ENCODE measurements at regions not wholly inside any gene's neighbourhood (a gene's known extent, or its start where the extent isn't known, plus 50 kb on each side); places are given as distances from the start of the nearest gene placed in this dataset.

DNA sequence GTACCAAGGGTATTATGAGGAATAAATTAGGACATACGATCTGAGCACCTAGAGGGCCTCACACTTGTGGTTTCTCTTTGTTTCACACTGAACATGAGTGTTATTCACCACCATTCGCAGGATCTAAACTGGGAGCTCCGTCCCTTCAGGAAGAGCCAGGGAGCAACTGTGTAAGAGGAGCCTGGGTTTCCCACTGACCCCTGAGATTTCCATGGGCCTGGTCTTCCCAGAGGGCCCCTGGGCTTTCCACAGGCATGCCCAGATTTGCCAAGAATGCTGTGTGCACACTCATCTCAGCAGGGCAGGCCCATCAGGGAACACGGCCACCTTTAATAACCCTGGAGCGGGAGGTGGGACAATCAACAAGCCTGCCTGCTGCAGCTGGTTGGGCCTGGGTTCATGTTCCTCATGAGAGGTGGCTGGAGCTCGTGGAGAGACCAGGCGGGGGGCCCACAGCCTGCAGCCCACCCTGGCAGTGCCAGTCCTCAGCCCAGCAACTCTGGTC lies 416.8 kb upstream of the MYT1L start:
- no peak for DNase-seq (ENCODE audit: extremely low read depth, low read depth)
- TF ChIP-seq, protein P1, sequence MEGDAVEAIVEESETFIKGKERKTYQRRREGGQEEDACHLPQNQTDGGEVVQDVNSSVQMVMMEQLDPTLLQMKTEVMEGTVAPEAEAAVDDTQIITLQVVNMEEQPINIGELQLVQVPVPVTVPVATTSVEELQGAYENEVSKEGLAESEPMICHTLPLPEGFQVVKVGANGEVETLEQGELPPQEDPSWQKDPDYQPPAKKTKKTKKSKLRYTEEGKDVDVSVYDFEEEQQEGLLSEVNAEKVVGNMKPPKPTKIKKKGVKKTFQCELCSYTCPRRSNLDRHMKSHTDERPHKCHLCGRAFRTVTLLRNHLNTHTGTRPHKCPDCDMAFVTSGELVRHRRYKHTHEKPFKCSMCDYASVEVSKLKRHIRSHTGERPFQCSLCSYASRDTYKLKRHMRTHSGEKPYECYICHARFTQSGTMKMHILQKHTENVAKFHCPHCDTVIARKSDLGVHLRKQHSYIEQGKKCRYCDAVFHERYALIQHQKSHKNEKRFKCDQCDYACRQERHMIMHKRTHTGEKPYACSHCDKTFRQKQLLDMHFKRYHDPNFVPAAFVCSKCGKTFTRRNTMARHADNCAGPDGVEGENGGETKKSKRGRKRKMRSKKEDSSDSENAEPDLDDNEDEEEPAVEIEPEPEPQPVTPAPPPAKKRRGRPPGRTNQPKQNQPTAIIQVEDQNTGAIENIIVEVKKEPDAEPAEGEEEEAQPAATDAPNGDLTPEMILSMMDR (IDR thresholded peaks at IDR 0.05; ENCODE audit: low read depth, low read length), result no peak

- DNase-seq (ENCODE audit: extremely low read depth, low read depth), result no peak
- TF ChIP-seq, protein P1 (IDR thresholded peaks at IDR 0.05; ENCODE audit: low read depth, low read length), result no peak
These were observed 415.7 kb upstream of the MYT1L start for GRCh38 chr2:2746731-2747130.

GRCh38 chr2:2744958-2745715 lies 414.1 kb upstream of the MYT1L start:
- TF ChIP-seq, protein P1 (IDR thresholded peaks at IDR 0.05; ENCODE audit: low read depth, low read length), result no peak
- no peak for DNase-seq (ENCODE audit: extremely low read depth, low read depth)

GRCh38 chr2:2744107-2744506 lies 413.0 kb upstream of the MYT1L start:
- TF ChIP-seq, protein P1 (IDR thresholded peaks at IDR 0.05; ENCODE audit: low read depth, low read length), result no peak
- no peak for DNase-seq (ENCODE audit: extremely low read depth, low read depth)

GRCh38 chr2:2743164-2743571 lies 412.1 kb upstream of the MYT1L start:
- TF ChIP-seq, protein P1 (IDR thresholded peaks at IDR 0.05; ENCODE audit: low read depth, low read length), result no peak
- no peak for DNase-seq (ENCODE audit: extremely low read depth, low read depth)

DNA sequence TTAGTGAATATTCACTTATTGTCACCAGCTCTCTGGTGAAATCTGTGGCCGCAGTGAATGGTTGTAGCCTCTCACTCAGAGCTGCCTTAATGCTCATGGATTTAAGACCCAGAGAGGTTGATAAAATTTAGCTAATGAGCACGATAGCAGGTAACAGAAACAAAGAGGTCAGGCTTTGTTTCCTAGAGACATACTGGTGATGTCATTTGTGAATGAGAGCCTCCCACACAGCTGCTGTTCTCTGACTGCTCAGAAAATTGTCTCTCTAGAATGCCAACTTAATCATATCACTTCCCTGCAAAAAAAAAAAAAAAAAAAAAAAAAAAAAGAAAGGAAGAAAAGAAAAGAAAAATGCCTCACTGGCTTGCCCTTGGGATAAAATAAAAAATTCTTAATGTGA lies 411.7 kb upstream of the MYT1L start:
- TF ChIP-seq, protein P1 (IDR thresholded peaks at IDR 0.05; ENCODE audit: low read depth, low read length), result no peak
- no peak for DNase-seq (ENCODE audit: extremely low read depth, low read depth)

GRCh38 chr2:2740238-2740775 lies 409.2 kb upstream of the MYT1L start:
- TF ChIP-seq, protein P1 (IDR thresholded peaks at IDR 0.05; ENCODE audit: low read depth, low read length), result no peak
- no peak for DNase-seq (ENCODE audit: extremely low read depth, low read depth)

All from AG09319 (cell line).